HEK293 (cell line): ENCODE measurements at regions not wholly inside any gene's neighbourhood (a gene's known extent, or its start where the extent isn't known, plus 50 kb on each side); places are given as distances from the start of the nearest gene placed in this dataset.

ENCODE experiments used
- CTCF ChIP-seq: fragments of 450-650 bp; formaldehyde crosslinking; IDR thresholded peaks from 2 replicates; pipeline ENCODE4 v1.5.1; 2016; ENCODE audit warnings: missing biosample characterization, missing genetic modification characterization
- HOXA7 ChIP-seq: sonication (generic); formaldehyde crosslinking; IDR thresholded peaks from 2 replicates; pipeline ENCODE4 v1.8.1; 2022; ENCODE audit warnings: missing genetic modification reagents, borderline replicate concordance
- PATZ1 ChIP-seq: fragments of 450-650 bp; formaldehyde crosslinking; IDR thresholded peaks from 2 replicates; pipeline ENCODE4 v1.5.1; 2016; ENCODE audit warnings: missing biosample characterization, missing genetic modification characterization
- WT1 ChIP-seq: fragments of 450-650 bp; formaldehyde crosslinking; IDR thresholded peaks from 2 replicates; pipeline ENCODE4 v1.5.1; 2016; ENCODE audit warnings: missing biosample characterization, missing genetic modification characterization
- ZBTB26 ChIP-seq: fragments of 450-650 bp; formaldehyde crosslinking; optimal IDR thresholded peaks from 2 replicates; pipeline ENCODE3; 2016; ENCODE audit warnings: missing biosample characterization, mild to moderate bottlenecking, missing genetic modification characterization
- ZNF138 ChIP-seq: fragments of 450-650 bp; formaldehyde crosslinking; IDR thresholded peaks from 2 replicates; pipeline ENCODE4 v1.5.1; 2016; ENCODE audit warnings: missing biosample characterization, missing genetic modification characterization, borderline replicate concordance
- ZNF394 ChIP-seq: fragments of 450-650 bp; formaldehyde crosslinking; IDR thresholded peaks from 2 replicates; pipeline ENCODE4 v1.5.1; 2016; ENCODE audit warnings: missing biosample characterization, missing genetic modification characterization, mild to moderate bottlenecking, moderate library complexity, borderline replicate concordance
- ZNF416 ChIP-seq: fragments of 450-650 bp; formaldehyde crosslinking; IDR thresholded peaks from 2 replicates; pipeline ENCODE4 v1.5.1; 2016; ENCODE audit warnings: missing biosample characterization, missing genetic modification characterization
- ZNF510 ChIP-seq: fragments of 450-650 bp; formaldehyde crosslinking; IDR thresholded peaks from 2 replicates; pipeline ENCODE4 v1.5.1; 2018; ENCODE audit warnings: mild to moderate bottlenecking, missing genetic modification characterization, missing biosample characterization; ENCODE audit not compliant: insufficient replicate concordance
- ZNF555 ChIP-seq: fragments of 450-650 bp; formaldehyde crosslinking; conservative IDR thresholded peaks from 2 replicates; pipeline ENCODE4 v1.5.1; 2017; ENCODE audit warnings: missing biosample characterization, mild to moderate bottlenecking, missing genetic modification characterization, inconsistent platforms
- ZNF658 ChIP-seq: fragments of 450-650 bp; formaldehyde crosslinking; IDR thresholded peaks from 2 replicates; pipeline ENCODE4; 2016; ENCODE audit warnings: missing biosample characterization, missing genetic modification characterization
- ZNF747 ChIP-seq: fragments of 450-650 bp; formaldehyde crosslinking; IDR thresholded peaks from 2 replicates; pipeline ENCODE4 v1.5.1; 2016; ENCODE audit warnings: missing biosample characterization, missing genetic modification characterization

DNA sequence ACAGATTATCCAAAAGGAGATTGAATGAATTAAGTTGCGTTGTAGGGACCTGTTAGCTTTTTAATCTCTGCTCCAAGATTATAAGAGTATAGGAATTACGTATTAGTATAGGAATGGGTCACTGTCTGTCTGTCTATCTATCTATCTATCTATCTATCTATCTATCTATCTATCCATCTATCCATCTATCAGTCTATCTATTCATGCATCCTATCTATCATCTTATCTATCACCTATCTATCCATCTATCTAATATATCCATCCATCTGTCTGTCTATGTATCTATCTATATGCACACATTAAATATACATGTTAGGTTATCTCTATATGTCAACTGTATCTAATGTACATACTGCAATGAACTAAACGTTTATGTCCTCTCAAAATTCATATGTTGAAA lies 255.8 kb downstream of the LPIN1 start:
- TF ChIP-seq CTCF (tag by site-specific recombination) (no peak), ZNF747 (tag by site-specific recombination) (no peak), ZNF555 (tag by site-specific recombination) (no peak), PATZ1 (tag by site-specific recombination) (no peak), ZNF138 (tag by site-specific recombination) (no peak), HOXA7 (CRISPR knock-in tag) (no peak), ZNF394 (tag by site-specific recombination) (no peak), ZNF510 (tag by site-specific recombination) (no peak), ZBTB26 (tag by site-specific recombination) (no peak), ZNF416 (tag by site-specific recombination) (no peak), WT1 (no peak), ZNF658 (tag by site-specific recombination) (no peak)
